T-helper 1 cell (primary cell): ENCODE measurements at regions not wholly inside any gene's neighbourhood (a gene's known extent, or its start where the extent isn't known, plus 50 kb on each side); places are given as distances from the start of the nearest gene placed in this dataset.
"Not testable (repeated sequence)": the region's sequence is repeated elsewhere in the genome, so short reads cannot be mapped to it uniquely, and the experiment has no call there.

ENCODE experiments used
- DNase-seq, 5 donors: peaks; one replicate each; pipeline ENCODE4 v3.0.0-alpha.2; 2012 to 2020

- peak in 1 of 5 donors; percentile 15 for DNase-seq
Measured at GRCh38 chr4:78691971-78692821, 84.0 kb upstream of the BMP2K start.

GRCh38 chr4:78692822-78693170, 83.4 kb upstream of the BMP2K start:
- no peak for DNase-seq

- DNase-seq = no peak
Measured at GRCh38 chr4:78693777-78694456, 82.2 kb upstream of the BMP2K start.

GRCh38 chr4:78694457-78694787, 81.7 kb upstream of the BMP2K start:
- no peak for DNase-seq

GRCh38 chr4:78695910-78696309, 80.2 kb upstream of the BMP2K start:
- no peak for DNase-seq

GRCh38 chr4:78703079-78703478, 73.1 kb upstream of the BMP2K start:
- DNase-seq = no peak

- DNase-seq = no peak
Measured at GRCh38 chr4:78704317-78704716, 71.8 kb upstream of the BMP2K start.

- DNase-seq = no peak
Measured at GRCh38 chr4:78704981-78705683, 71.0 kb upstream of the BMP2K start.

- DNase-seq = no peak
Measured at GRCh38 chr4:78706302-78706701, 69.8 kb upstream of the BMP2K start.

- no peak for DNase-seq
Measured at GRCh38 chr4:78707268-78707667, 68.9 kb upstream of the BMP2K start.

GRCh38 chr4:78707793-78708192, 68.4 kb upstream of the BMP2K start:
- DNase-seq = no peak

GRCh38 chr4:78710536-78710935, 65.6 kb upstream of the BMP2K start:
- no peak for DNase-seq

GRCh38 chr4:78711676-78712075, 64.5 kb upstream of the BMP2K start:
- DNase-seq = no peak

- DNase-seq = not testable (repeated sequence)
Measured at GRCh38 chr4:78714598-78714997, 61.6 kb upstream of the BMP2K start.

- DNase-seq = not testable (repeated sequence)
Measured at GRCh38 chr4:78715372-78715771, 60.8 kb upstream of the BMP2K start.

GRCh38 chr4:78717712-78718111, 58.4 kb upstream of the BMP2K start:
- not testable (repeated sequence) for DNase-seq

GRCh38 chr4:78720204-78720603, 55.9 kb upstream of the BMP2K start:
- no peak for DNase-seq

- DNase-seq = peak in 2 of 5 donors; percentile 2 to 72
Measured at GRCh38 chr4:78720994-78721677, 55.0 kb upstream of the BMP2K start.

GRCh38 chr4:78721747-78722146, 54.4 kb upstream of the BMP2K start:
- no peak for DNase-seq

GRCh38 chr4:78722320-78722719, 53.8 kb upstream of the BMP2K start:
- no peak for DNase-seq

GRCh38 chr4:78722878-78723277, 53.3 kb upstream of the BMP2K start:
- DNase-seq = no peak
